Esophagus muscularis mucosa (tissue), 3 donors: ENCODE measurements at regions not wholly inside any gene's neighbourhood (a gene's known extent, or its start where the extent isn't known, plus 50 kb on each side); places are given as distances from the start of the nearest gene placed in this dataset.

Experiments
- CTCF ChIP-seq, 3 experiments: fragments of 200-600 bp in 2 of 3; fragments of 450-650 bp in 1 of 3; sonication (generic) in 2 of 3; IDR thresholded peaks; one replicate each; pipeline ENCODE4 v1.5.1; 2017 to 2019; ENCODE audit warnings: antibody characterized with exemption in 3 of 3, mild to moderate bottlenecking in 2 of 3, moderate library complexity in 1 of 3
- POLR2A ChIP-seq: fragments of 450-650 bp; IDR thresholded peaks from one replicate; pipeline ENCODE4 v1.6.1; 2017; ENCODE audit warnings: antibody characterized with exemption, moderate library complexity, mild to moderate bottlenecking, low read depth
- POLR2AphosphoS5 ChIP-seq, 2 donors: sonication (generic); formaldehyde crosslinking; IDR thresholded peaks; one replicate each; pipeline ENCODE4 v1.6.1; 2017; ENCODE audit warnings: antibody characterized with exemption in 2 of 2

- TF ChIP-seq POLR2A, result no peak
- no peak for TF ChIP-seq CTCF (IDR thresholded peaks at IDR 0.05)
- no peak for TF ChIP-seq POLR2AphosphoS5 (IDR thresholded peaks at IDR 0.05)
Observed at GRCh38 chr1:102772831-102773230, 335.5 kb downstream of the COL11A1 start.
